GM19351 (cell line): ENCODE measurements at regions not wholly inside any gene's neighbourhood (a gene's known extent, or its start where the extent isn't known, plus 50 kb on each side); places are given as distances from the start of the nearest gene placed in this dataset.
"Not testable (repeated sequence)": the region's sequence is repeated elsewhere in the genome, so short reads cannot be mapped to it uniquely, and the experiment has no call there.

Experiments
- ATAC-seq: cut with Tn5 transposase; IDR thresholded peaks from one replicate; pipeline ENCODE4 v1.9.1; 2021; ENCODE audit warnings: mild to moderate bottlenecking, moderate library complexity; ENCODE audit not compliant: unreplicated experiment

GRCh38 chr3:5348229-5348902 lies 160.9 kb downstream of the EDEM1 start:
- no peak for ATAC-seq

GRCh38 chr3:5349343-5349742 lies 161.8 kb downstream of the EDEM1 start:
- no peak for ATAC-seq

GRCh38 chr3:5357089-5357488 lies 169.6 kb downstream of the EDEM1 start:
- no peak for ATAC-seq

- no peak for ATAC-seq
Observed at GRCh38 chr3:5358911-5359310, 171.4 kb downstream of the EDEM1 start.

DNA sequence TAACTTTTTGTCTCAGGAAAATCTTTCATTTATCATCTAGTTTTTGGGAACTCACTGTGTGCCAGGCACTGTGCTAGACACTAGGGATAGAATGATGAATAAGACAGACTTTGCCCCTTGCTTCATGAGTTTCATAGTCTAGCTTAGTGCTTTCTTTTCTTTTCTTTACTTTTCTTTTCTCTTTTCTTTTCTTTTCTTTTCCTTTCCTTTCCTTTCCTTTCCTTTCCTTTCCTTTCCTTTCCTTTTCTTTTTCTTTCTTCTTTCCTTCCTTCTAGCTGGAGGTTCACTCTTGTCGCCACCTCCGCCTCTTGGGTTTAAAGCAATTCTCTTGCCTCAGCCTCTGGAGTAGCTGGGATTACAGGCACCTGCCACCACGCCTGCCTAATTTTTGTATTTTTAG lies 172.9 kb downstream of the EDEM1 start:
- ATAC-seq, result no peak

DNA sequence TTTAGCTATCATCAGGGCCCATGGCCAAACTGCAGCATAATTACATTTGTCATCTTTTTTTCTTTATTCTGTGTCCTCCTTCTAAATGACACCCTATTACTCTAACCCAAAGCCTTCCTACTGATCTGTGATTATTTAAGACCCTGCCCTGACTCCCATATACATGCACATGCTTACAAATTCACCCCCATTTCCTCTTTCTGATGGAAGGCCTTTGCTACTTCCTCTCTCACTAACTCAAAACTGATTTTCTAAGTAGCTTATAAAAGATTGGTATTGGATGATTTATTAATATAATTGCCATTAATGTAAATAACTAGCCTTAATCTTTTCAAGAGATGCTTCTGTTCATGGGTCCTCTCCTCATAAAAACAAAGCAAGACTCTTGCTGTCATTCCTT lies 179.2 kb downstream of the EDEM1 start:
- ATAC-seq, result no peak

- not testable (repeated sequence) for ATAC-seq
Observed at GRCh38 chr3:5371555-5371954, 184.0 kb downstream of the EDEM1 start.

DNA sequence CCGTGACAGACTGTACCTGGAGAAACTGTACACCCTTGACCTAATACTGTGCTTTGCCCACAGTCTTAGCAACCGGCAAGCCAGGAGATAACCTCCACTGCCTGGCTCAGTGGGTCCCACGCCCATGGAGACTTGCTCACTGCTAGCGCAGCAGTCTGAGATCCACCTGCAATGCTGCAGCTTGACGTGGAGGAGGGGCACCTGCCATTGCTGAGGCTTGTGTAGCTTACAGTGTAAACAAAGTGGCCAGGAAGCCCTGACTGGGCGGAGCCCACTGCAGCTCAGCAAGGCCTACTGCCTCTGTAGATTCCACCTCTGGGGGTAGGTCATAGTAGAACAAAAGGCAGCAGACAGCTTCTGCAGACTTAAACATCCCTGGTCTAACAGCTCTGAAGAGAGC lies 189.3 kb downstream of the EDEM1 start:
- no peak for ATAC-seq

DNA sequence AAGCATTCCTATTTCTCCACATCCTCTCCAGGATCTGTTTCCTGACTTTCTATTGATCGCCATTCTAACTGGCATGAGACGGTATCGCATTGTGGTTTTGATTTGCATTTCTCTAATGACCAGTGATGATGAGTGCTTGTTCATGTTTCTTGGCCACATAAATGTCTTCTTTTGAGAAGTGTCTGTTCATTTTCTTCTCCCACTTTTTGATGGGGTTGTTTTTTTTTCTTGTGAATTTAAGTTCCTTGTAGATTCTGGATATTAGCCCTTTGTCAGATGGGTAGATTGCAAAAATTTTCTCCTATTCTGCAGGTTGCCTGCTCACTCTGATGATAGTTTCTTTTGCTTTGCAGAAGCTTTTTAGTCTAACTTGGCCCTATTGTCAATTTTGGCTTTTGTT lies 191.8 kb downstream of the EDEM1 start:
- ATAC-seq, result not testable (repeated sequence)

DNA sequence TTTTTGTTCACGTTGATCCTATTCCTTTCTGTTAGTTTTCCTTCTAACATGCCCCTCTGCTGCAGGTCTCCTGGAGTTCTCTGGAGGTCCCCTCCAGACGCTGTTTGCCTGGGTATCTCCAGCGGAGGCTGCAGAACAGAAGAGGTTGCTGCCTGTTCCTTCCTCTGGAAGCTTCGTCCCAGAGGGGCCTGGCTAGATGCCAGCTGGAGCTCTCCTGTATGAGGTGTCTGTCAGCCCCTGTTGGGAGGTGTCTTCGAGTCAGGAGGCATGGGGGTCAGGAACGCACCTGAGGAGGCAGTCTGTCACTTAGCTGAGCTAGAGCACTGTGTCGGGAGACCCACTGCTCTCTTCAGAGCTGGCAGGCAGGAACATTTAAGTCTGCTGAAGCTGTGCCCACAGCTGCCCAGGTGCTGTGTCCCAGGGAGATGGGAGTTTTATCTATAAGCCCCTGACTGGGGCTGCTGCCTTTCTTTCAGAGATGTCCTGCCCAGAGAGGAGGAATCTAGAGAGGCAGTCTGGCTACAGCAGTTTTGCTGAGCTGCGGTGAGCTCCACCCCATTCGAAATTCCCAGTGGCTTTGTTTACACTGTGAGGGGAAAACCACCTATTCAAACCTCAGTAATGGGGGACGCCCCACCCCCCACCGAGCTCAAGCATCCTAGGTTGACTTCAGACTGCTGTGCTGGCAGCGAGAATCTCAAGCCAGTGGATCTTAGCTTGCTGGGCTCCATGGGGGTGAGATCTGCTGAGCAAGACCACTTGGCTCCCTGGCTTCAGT lies 196.2 kb downstream of the EDEM1 start:
- ATAC-seq, result not testable (repeated sequence)

GRCh38 chr3:5384557-5385236 lies 197.2 kb downstream of the EDEM1 start:
- no peak for ATAC-seq

GRCh38 chr3:5388091-5388490 lies 200.6 kb downstream of the EDEM1 start:
- ATAC-seq, result no peak

- ATAC-seq, result no peak
Observed at GRCh38 chr3:5389057-5389456, 201.6 kb downstream of the EDEM1 start.

GRCh38 chr3:5390221-5390620 lies 202.7 kb downstream of the EDEM1 start:
- ATAC-seq, result peak; percentile 74

GRCh38 chr3:5390936-5391625 lies 203.6 kb downstream of the EDEM1 start:
- ATAC-seq, result no peak

DNA sequence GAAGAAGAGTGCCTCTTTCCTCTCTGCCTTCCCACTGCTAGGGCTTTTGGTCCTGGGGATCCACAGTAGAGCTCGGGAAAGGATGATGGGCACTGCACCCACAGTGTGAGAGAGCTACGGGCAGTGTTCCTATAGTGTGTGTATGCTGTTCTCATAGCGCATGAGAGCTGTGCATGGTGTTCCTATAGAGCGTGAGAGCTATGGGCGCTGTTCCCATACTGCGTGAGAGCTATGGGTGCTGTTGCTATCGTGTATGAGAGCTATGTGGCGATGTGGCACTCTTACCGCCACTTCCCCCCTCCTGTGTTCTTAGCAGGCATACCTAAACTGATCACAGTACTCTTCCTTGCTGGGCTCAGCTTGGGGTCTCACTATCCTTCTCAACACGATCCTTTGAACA lies 213.5 kb downstream of the EDEM1 start:
- ATAC-seq, result no peak

GRCh38 chr3:5404718-5405117 lies 217.2 kb downstream of the EDEM1 start:
- ATAC-seq, result no peak

GRCh38 chr3:5411786-5412185 lies 224.3 kb downstream of the EDEM1 start:
- ATAC-seq, result no peak

- no peak for ATAC-seq
Observed at GRCh38 chr3:5423076-5423475, 235.6 kb downstream of the EDEM1 start.

GRCh38 chr3:5423523-5423922 lies 236.0 kb downstream of the EDEM1 start:
- ATAC-seq, result no peak

DNA sequence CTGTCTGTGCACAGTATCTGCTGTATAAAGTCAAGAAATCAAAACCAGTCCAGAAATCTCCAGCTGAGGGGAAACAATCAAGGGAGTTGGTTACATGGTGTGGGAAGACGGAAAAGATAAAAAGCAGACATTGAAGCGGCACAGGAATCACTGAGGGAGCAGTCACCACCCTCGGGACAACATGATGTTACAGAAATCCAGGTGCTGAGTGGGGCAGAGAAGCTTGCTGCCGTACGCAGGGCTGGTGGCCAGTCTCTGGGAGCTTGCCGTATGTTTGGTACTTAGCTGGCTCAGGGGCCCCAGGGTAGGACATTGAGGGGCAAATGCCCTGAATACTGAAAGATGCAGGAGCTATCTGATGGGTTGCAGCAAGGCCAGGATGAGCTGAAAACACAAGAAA lies 237.9 kb downstream of the EDEM1 start:
- no peak for ATAC-seq
